SH-SY5Y (cell line): ENCODE measurements at regions not wholly inside any gene's neighbourhood (a gene's known extent, or its start where the extent isn't known, plus 50 kb on each side); places are given as distances from the start of the nearest gene placed in this dataset.

Experiments used
- GATA2 ChIP-seq: IDR thresholded peaks from 2 replicates; pipeline ENCODE4 v1.6.1; 2011; ENCODE audit warnings: mild to moderate bottlenecking, low read depth, low read length
- GATA3 ChIP-seq: IDR thresholded peaks from 2 replicates; pipeline ENCODE4 v1.6.1; 2011; ENCODE audit warnings: low read depth, mild to moderate bottlenecking, low read length, moderate library complexity

DNA sequence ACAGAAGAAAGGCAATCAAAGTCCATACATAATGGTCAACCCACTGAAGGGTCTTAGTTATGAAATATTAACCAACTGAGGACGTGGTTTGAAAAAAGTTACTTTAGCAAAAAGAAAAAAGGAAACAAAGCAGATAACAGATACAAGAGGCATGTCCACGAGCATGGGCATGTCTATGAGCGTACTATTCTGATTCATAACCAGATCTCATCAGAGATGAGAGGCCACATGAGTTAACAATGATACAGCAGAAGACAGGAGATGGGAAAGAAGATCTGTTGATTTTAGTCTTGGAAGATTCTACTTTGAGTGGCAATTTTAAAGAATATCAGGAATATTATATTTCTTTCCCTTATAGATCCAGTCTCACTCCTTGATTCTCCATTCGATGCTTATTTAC, 262.9 kb upstream of the SLITRK3 start:
- no peak for TF ChIP-seq GATA2
- no peak for TF ChIP-seq GATA3

DNA sequence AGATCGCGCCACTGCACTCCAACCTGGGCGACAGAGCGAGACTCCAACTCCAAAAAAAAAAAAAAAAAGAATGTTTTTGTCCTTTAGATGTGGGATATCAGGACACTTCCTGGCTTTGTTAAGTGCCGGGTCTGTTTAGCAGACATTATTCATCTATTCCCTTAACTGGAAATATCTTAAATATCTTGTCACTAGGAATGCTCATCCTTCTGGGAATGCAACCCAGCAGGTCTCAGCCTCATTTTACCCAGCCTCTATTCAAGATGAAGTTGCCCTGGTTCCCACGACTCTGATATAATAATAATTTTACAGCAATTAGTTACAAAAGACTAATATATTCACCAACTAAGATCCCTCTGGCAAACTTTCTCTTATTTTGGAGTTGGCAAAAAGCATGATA, 260.9 kb upstream of the SLITRK3 start:
- TF ChIP-seq GATA3 (no peak), GATA2 (no peak)

DNA sequence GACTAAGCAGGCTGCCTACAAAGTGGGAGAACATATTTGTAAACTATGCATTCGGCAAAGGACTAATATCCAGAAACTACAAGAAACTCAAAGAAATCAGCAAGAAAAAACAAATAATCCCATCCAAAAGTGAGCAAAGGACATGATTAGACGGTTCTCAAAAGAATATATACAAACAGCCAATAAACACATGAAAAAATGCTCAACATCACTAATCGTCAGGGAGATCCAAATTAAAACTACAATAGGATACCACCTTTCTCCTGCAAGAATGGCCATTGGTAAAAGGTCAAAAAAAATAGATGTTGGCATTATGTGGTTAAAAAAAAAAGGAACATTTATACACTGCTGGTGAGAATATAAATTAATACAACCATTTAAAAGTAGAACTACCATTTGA, 259.6 kb upstream of the SLITRK3 start:
- TF ChIP-seq GATA2, result no peak
- TF ChIP-seq GATA3, result no peak

DNA sequence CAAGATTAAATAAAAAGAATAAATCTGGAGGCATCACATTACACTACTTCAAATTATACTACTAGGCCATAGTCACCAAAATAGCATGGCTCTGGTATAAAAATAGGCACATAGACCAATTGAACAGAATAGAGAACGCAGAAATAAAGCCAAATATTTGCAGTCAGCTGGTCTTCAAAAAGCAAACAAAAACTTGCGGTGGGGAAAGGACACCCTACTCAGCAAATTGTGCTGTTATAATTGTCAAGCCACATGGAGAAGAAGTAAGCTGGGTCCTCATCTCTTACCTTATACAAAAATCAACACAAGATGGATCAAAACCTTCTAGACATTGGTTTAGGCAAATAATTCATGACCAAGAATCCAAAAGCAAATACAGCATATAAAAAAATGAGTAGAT, 259.2 kb upstream of the SLITRK3 start:
- TF ChIP-seq GATA2 (no peak), GATA3 (no peak)

DNA sequence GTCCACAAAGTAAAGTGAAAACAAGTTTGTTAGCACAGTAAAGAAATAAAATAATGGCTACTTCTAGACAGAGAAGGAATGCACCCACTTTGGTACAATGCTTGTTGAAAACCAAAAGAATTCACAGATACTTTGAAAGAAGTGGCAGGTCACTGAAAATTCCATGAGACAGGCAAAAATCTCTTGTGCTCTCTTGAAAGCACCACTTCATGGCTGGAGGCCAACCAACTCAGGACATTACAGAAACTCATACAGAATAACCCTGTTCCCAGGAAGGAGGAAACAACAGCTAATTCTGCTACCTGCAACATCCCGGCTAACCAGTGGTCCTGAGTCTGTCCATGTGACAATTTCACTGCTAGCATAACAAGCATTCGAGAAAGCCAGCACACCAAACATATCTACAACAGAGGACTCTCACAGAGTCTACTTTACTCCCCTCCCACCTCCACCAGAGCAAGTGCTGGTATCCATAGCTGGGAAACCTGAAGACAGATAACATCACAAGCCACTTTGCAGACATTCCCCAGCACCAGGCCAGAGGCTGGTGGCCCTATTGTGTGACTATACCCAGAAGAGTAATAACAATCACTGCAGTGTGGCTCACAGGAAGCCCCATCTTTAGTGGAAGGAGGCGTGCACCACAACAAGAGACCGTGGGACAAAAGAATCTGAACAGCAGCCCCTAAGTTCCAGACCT, 255.3 kb upstream of the SLITRK3 start:
- TF ChIP-seq GATA2, result no peak
- no peak for TF ChIP-seq GATA3

GRCh38 chr3:165446555-165446954, 250.4 kb upstream of the SLITRK3 start:
- TF ChIP-seq GATA2 (no peak), GATA3 (no peak)

- no peak for TF ChIP-seq GATA3
- no peak for TF ChIP-seq GATA2
Measured at GRCh38 chr3:165444745-165445144, 248.6 kb upstream of the SLITRK3 start.

DNA sequence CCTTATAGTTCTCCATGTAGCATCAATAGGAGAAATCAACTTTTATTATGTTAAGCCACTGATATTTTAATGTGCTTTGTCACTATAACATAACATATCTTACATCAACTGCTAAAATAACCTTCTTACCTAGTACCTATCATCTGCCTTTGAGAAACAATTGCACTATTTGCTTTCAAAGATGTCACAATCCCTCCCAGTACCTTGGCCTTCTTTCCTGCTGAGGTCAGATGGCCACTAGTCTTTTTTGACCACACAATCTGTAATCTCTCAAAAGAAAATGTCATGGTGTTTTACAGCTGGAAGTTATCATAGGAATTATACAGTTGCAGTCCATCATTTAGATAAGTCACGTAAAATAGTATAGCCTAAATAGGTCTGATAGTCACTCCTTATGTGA, 247.5 kb upstream of the SLITRK3 start:
- no peak for TF ChIP-seq GATA3
- TF ChIP-seq GATA2, result no peak

DNA sequence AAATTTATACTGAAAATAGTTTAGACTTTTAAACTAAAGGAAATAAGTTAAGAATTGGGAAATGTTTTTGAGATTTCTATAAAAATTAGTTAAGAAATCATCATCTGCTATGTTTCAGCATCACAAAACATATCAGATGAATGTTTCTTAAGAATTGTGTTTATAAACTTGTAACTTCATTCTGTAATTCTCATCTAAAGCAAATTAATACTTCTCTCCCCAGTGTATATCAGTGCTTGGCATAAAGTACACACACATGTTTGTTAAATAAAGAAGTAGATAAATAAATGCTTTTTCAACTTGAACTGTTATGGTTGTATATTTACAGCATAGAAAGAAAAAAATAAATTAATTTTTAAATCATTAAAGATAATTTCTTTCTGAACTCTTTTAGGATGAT, 245.9 kb upstream of the SLITRK3 start:
- no peak for TF ChIP-seq GATA2
- no peak for TF ChIP-seq GATA3

DNA sequence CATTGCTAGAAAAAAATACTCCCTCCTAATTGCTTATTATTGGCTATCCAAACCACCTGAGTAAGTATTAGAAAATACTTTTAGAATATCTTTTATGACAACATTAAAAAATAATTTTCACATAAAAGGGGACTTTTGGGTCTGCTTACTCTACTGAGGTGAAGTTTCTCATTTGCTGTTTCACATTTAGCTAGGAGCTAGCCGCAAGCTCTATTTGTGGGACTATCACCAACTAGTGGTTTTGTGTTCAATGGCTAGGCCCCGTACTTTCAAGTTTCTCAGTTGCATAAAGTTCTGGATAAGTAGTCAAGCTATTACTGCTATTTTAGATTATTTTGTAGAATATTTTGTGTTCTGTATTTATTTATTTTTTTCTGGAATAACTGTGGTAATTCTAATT, 244.2 kb upstream of the SLITRK3 start:
- no peak for TF ChIP-seq GATA3
- no peak for TF ChIP-seq GATA2

GRCh38 chr3:165439765-165440164, 243.6 kb upstream of the SLITRK3 start:
- TF ChIP-seq GATA2, result no peak
- no peak for TF ChIP-seq GATA3

DNA sequence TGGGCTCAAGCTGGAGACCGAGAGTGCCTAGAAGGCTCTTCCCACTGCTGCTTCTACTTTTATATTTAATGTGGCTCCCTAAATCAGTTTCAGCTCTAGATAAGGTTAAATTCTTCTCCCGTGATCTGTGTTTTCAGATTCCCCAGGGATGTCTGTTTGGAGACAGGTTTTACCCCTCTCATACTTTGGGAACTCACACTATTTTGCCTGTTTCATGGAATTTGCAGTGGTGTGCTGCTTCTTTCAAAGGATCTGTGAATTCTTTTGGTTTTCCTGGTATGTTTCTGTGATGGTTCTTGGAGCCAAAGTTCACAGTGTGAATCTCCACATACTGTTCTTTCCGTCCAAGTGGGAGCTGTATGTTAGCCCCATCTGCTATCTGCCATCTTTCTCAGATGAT, 238.3 kb upstream of the SLITRK3 start:
- TF ChIP-seq GATA3 (no peak), GATA2 (no peak)

- TF ChIP-seq GATA2 (no peak), GATA3 (no peak)
Measured at GRCh38 chr3:165406425-165406824, 210.2 kb upstream of the SLITRK3 start.

DNA sequence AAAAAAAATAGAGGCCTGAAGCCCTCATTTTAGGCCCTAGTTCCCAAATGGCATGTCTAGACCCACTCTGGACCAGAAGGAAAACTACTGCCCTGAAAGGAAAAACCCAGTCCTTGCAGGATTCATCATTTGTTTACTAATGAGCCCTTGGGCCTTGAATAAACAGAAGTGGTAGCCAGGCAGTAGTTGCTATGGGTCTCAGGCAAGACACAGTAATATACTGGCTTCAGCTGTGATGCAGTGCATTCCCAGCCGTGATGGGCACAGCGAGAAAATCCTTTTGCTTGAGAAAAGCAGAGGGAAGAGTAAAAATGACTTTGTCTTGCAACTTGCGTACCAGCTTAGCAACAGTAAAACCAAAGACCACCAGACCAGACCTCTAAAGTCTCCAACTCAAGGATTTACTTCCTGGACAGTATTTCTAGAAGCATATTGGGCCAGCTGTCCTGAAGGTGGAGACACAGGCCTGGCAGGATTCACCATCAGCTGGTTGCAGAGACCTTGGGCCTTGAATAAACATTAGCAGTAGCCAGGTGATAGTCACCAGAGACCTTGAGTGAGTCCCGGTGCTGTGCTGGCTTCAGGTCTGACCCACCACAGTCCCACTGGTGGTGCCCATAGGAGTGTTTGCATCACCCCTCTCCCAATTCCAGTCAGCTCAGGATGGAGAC, 208.3 kb upstream of the SLITRK3 start:
- TF ChIP-seq GATA2, result no peak
- no peak for TF ChIP-seq GATA3

DNA sequence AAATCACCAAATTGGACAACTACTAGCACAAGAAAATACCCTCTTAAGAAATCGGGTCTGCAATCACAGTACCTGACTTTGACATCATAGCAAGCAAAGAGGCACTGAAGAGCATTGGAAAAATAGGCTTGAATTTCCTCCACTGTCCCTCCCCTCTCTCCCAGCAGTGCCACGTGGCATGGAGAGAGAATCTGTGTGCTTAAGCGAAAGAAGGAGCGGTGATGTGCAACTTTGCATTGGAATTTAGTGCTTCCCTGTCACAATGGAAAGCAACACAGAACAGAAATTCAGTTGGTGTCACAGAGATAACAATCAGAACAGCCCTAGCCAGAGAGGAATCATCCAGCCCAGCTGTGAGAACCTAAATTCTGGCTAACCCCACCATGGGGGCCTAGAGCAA, 207.5 kb upstream of the SLITRK3 start:
- peak; percentile 10; the same call in 1 of the 2 replicates for TF ChIP-seq GATA2
- TF ChIP-seq GATA3, result no peak

- TF ChIP-seq GATA3, result no peak
- TF ChIP-seq GATA2, result no peak
Measured at GRCh38 chr3:165395188-165395587, 199.0 kb upstream of the SLITRK3 start.
